Endothelial cell of umbilical vein (primary cell): ENCODE measurements at regions not wholly inside any gene's neighbourhood (a gene's known extent, or its start where the extent isn't known, plus 50 kb on each side); places are given as distances from the start of the nearest gene placed in this dataset.

ENCODE experiments used
- BruUV-seq: library from RNA; stranded (reverse); fragments of 400-500 nt; replicated peaks from 2 replicates; lab custom pipeline; 2021; lab: Mats Ljungman, UMichigan
- CTCF ChIA-PET: fragments of 300-600, 350-600 bp; sonication (Branson Sonifier 250); formaldehyde crosslinking; loops from one replicate; lab custom pipeline; 2021; ENCODE audit warnings: antibody characterized with exemption, inconsistent platforms; lab: Charles Lee
- POLR2A ChIA-PET: fragments of 300-600, 350-600 bp; sonication (Branson Sonifier 250); formaldehyde crosslinking; loops from one replicate; lab custom pipeline; 2021; ENCODE audit warnings: antibody characterized with exemption, inconsistent platforms; lab: Charles Lee
- DNase-seq: peaks from one replicate; pipeline ENCODE4 v3.0.0-alpha.2; 2011; ENCODE audit warnings: low read depth, low spot score
- FAIRE-seq: peaks from 2 replicates; lab custom pipeline; 2011; peaks lifted over from hg19 to GRCh38; lab: Jason Lieb, UNC
- H2AFZ ChIP-seq: 2 replicates; pipeline ENCODE4 v1.6.0; 2012; ENCODE audit warnings: low read depth, low read length, control low read depth, inconsistent platforms
- H3K27ac ChIP-seq: 2 replicates; pipeline ENCODE4 v1.5.1; 2011; ENCODE audit warnings: low read depth, mild to moderate bottlenecking, control low read depth, low read length, moderate library complexity; ENCODE audit not compliant: insufficient read depth
- H3K27me3 ChIP-seq, 2 experiments: 2 replicates each; pipeline versions ENCODE4 v1.6.0 to v1.6.1; 2011; ENCODE audit warnings: low read length in 2 of 2, mixed read lengths in 1 of 2; ENCODE audit not compliant: control insufficient read depth in 2 of 2, insufficient read depth in 2 of 2
- H3K36me3 ChIP-seq, 2 experiments: 2 replicates in 1 of 2; 3 replicates in 1 of 2; pipeline ENCODE4 v1.5.1; 2011; ENCODE audit warnings: low read length in 2 of 2, mild to moderate bottlenecking in 1 of 2, moderate library complexity in 1 of 2; ENCODE audit not compliant: control insufficient read depth in 2 of 2, insufficient read depth in 2 of 2; ENCODE audit errors: extremely low read depth in 1 of 2
- H3K4me1 ChIP-seq: 3 replicates; pipeline ENCODE4 v1.5.1; 2011; ENCODE audit warnings: mild to moderate bottlenecking, low read length; ENCODE audit not compliant: control insufficient read depth, insufficient read depth; ENCODE audit errors: extremely low read depth
- H3K4me2 ChIP-seq: 2 replicates; pipeline ENCODE4 v1.6.1; 2011; ENCODE audit warnings: low read length, control low read depth, mixed read lengths; ENCODE audit not compliant: insufficient read depth
- H3K4me3 ChIP-seq, 3 experiments: fragments of 200-600 bp in 1 of 3; sonication (generic), shearing (Covaris generic) in 1 of 3; replicated peaks in 1 of 3; 2 replicates each; pipeline ENCODE4 v1.5.1; 2011 to 2016; ENCODE audit warnings: control low read depth in 3 of 3, low read length in 3 of 3, mild to moderate bottlenecking in 2 of 3, inconsistent platforms in 1 of 3, low read depth in 1 of 3, moderate library complexity in 1 of 3; ENCODE audit not compliant: insufficient read depth in 1 of 3
- H3K79me2 ChIP-seq: 2 replicates; pipeline ENCODE4 v1.6.0; 2012; ENCODE audit warnings: low read length, inconsistent platforms; ENCODE audit not compliant: control insufficient read depth, insufficient read depth
- H3K9ac ChIP-seq: replicated peaks from 2 replicates; pipeline ENCODE3; 2011; ENCODE audit warnings: low read length, control low read depth; ENCODE audit not compliant: insufficient read depth; ENCODE audit errors: extremely low read depth
- H3K9me1 ChIP-seq: replicated peaks from 3 replicates; pipeline ENCODE4 v1.6.0; 2011; ENCODE audit warnings: mild to moderate bottlenecking, low read length; ENCODE audit not compliant: control insufficient read depth, insufficient read depth; ENCODE audit errors: extremely low read depth
- H3K9me3 ChIP-seq: replicated peaks from 2 replicates; pipeline ENCODE4 v1.5.1; 2012; ENCODE audit warnings: low read length, inconsistent platforms; ENCODE audit not compliant: control insufficient read depth, insufficient read depth
- H4K20me1 ChIP-seq: replicated peaks from 2 replicates; pipeline ENCODE3; 2011; ENCODE audit warnings: mild to moderate bottlenecking, low read length; ENCODE audit not compliant: control insufficient read depth, insufficient read depth; ENCODE audit errors: extremely low read depth
- CTCF ChIP-seq, 2 donors: IDR thresholded peaks; 1 replicate in 1 of 2; 2 replicates in 1 of 2; pipeline ENCODE4 v1.5.1; 2011; ENCODE audit warnings: low read length in 2 of 2, mild to moderate bottlenecking in 2 of 2, moderate library complexity in 2 of 2, control low read depth in 1 of 2, inconsistent platforms in 1 of 2, low read depth in 1 of 2; ENCODE audit not compliant: insufficient read depth in 1 of 2; ENCODE audit errors: extremely low read depth in 1 of 2
- GATA2 ChIP-seq: IDR thresholded peaks from 2 replicates; pipeline ENCODE4 v1.7.0; 2011; ENCODE audit warnings: low read depth, mild to moderate bottlenecking, moderate library complexity, mixed read lengths, low read length; ENCODE audit not compliant: insufficient read length, insufficient read depth
- JUN ChIP-seq: IDR thresholded peaks from 2 replicates; pipeline ENCODE4 v1.6.1; 2011; ENCODE audit warnings: borderline replicate concordance, low read depth; ENCODE audit not compliant: insufficient read length, insufficient read depth
- MAX ChIP-seq: IDR thresholded peaks from 2 replicates; pipeline ENCODE4 v1.6.1; 2011; ENCODE audit not compliant: insufficient read depth, insufficient read length
- MYC ChIP-seq: IDR thresholded peaks from one replicate; pipeline ENCODE4 v1.6.1; 2011; ENCODE audit warnings: mild to moderate bottlenecking, low read depth, low read length
- dilution Hi-C: fragments of 300-500 bp; cut with MboI; formaldehyde crosslinking; loops from one replicate; pipeline ENCODE4 v1.15.0; 2019; ENCODE audit warnings: low sequenced_read_pairs; ENCODE audit not compliant: extremely low pct_ligation_motif_present
- intact Hi-C: fragments of 100-400 bp; cut with micrococcal nuclease; formaldehyde crosslinking; loops from one replicate; pipeline ENCODE4 v1.10.0; 2022

DNA sequence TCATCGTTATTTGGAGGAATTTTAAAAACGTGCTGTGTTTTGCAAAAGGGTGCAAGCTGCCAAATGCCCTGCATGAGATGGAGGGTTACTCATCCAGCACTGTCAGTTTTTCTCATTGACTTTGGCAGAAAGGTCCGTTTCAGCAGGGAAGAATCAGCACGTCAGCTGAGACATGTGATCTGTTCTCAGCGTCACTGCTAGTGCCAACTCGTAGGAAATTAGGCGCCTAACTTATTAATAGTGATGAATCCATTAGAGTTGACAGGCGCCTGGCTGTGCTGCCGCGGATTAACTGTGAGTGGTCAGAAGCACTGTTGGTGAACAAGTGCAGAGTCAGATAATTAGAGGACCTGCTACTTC lies 175.5 kb upstream of the FOXQ1 start:
- Histone ChIP-seq H2AFZ (no peak overlapping the region), H3K4me2 (no peak overlapping the region), H3K4me1 (no peaks in the 10 kb centered on the region), H4K20me1 (no peaks in the 10 kb centered on the region), H3K9me3 (no peaks in the 10 kb centered on the region), H3K4me3 (no peak overlapping the region), H3K9ac (no peak overlapping the region), H3K27me3 (no peaks in the 10 kb centered on the region), H3K27ac (no peak overlapping the region), H3K36me3 (no peaks in the 10 kb centered on the region), H3K9me1 (no peaks in the 10 kb centered on the region), H3K79me2 (no peaks in the 10 kb centered on the region)
- ChIA-PET POLR2A (no interaction called here), CTCF (no interaction called here)
- intact Hi-C loops (no loop called here), dilution Hi-C loops (no loop called here)
- no peak for FAIRE-seq
- TF ChIP-seq MAX (no peak), JUN (no peak), GATA2 (no peak), MYC (no peak), CTCF (IDR thresholded peaks at IDR 0.05; ENCODE audit: extremely low read depth in 1 of 2, insufficient read depth in 1 of 2, low read depth in 1 of 2, low read length in 2 of 2) (no peak)
- no TSS peak for BruUV-seq
- no peak for DNase-seq
